ENCODE measurements at regions not wholly inside any gene's neighbourhood (a gene's known extent, or its start where the extent isn't known, plus 50 kb on each side); places are given as distances from the start of the nearest gene placed in this dataset.

GRCh38 chr1:214777364-214777763 lies 174.4 kb downstream of the CENPF start:
- DNase-seq = no peak
- H3K9me3 Mint-ChIP-seq = no peaks in the 10 kb centered on the region
- H3K4me3 Mint-ChIP-seq = no peak overlapping the region
- H3K36me3 Mint-ChIP-seq (ENCODE audit: insufficient read depth) = no peaks in the 10 kb centered on the region
- H3K27me3 Mint-ChIP-seq (ENCODE audit: low read depth) = no peaks in the 10 kb centered on the region
- no peaks in the 10 kb centered on the region for H3K4me1 Mint-ChIP-seq (ENCODE audit: low read depth)
- ATAC-seq = no peak

DNA sequence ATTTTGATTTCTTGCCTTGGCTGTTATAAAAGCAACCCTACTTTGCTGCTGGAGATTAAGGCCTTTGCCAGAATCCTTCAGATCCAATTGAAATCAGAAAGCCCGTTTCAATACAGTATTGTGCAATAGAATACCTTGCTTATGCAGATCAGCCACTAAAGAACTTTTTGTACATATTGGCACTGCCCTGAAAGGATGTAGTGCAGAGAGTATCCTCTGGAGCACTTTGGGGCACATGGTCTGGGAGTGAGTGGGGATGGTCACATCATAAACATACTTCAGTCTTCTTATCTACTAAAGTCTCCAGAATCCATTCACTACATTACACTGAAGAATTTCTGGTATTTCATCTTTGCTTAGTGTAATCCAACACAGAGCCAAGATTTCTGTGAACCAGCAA lies 189.0 kb downstream of the CENPF start:
- H3K27me3 Mint-ChIP-seq (ENCODE audit: low read depth) = no peaks in the 10 kb centered on the region
- H3K4me1 Mint-ChIP-seq (ENCODE audit: low read depth) = no peaks in the 10 kb centered on the region
- DNase-seq (no peak), ATAC-seq (no peak)
- H3K9me3 Mint-ChIP-seq = no peaks in the 10 kb centered on the region
- H3K4me3 Mint-ChIP-seq = no peak overlapping the region
- H3K36me3 Mint-ChIP-seq (ENCODE audit: insufficient read depth) = no peaks in the 10 kb centered on the region

DNA sequence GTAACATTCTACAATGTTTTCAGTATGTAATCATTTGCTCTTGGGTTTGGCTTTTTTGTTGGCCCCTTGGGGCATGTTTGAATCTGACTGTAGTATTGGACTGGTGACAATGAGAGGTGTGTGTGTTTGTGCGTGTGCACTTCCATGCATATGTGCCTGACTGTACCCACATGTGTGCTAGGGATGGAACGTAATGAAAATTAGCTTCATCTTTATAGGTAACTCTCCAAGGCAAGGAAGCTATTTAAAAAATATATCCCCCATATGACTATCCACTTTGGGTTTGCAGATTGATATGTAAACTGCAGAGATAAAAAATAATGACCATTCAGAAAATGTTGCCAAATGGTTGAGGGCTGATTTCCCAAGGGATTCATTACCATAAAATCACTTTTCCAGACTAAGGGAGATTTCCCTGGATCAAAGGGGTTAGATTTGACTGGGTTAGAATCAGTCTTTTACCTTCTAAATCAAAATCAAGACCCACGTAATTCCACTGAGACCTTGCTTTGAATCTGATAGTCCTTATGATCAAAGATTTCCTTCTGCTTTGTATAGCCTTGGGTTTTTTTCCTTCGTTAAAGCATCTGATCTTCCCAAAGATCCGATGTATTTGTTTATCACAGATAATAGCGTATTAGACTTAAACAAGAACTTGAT lies 189.7 kb downstream of the CENPF start:
- DNase-seq (no peak), ATAC-seq (no peak)
- Mint-ChIP-seq H3K9me3 (no peaks in the 10 kb centered on the region), H3K36me3 (ENCODE audit: insufficient read depth) (no peaks in the 10 kb centered on the region), H3K4me3 (no peak overlapping the region), H3K4me1 (ENCODE audit: low read depth) (no peaks in the 10 kb centered on the region), H3K27me3 (ENCODE audit: low read depth) (no peaks in the 10 kb centered on the region)

DNA sequence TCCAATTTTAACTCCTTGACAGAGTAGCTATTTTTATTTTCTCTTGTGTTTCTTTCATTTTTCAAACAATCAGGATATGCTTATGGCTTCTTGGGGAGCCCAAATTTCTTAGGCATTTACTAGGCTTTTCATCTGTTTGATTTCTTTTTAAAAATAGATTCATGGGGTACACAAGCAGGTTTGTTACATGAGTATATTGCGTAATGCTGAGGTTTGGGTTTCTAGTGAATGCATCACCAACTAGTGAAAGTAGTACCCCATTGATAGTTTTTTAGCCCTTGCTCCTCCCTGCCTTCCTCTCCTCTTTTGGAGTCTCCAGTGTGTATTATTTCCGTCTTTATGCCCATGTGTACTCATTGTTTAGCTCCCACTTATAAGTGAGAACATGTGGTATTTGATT lies 190.7 kb downstream of the CENPF start:
- Mint-ChIP-seq H3K4me3 (no peak overlapping the region), H3K36me3 (ENCODE audit: insufficient read depth) (no peaks in the 10 kb centered on the region), H3K27me3 (ENCODE audit: low read depth) (no peaks in the 10 kb centered on the region), H3K4me1 (ENCODE audit: low read depth) (no peaks in the 10 kb centered on the region), H3K9me3 (no peaks in the 10 kb centered on the region)
- ATAC-seq = no peak
- no peak for DNase-seq

- Mint-ChIP-seq H3K9me3 (peaks cover 3% of the 10 kb centered on the region), H3K36me3 (ENCODE audit: insufficient read depth) (no peaks in the 10 kb centered on the region), H3K4me3 (no peak overlapping the region), H3K27me3 (ENCODE audit: low read depth) (peaks cover 2% of the 10 kb centered on the region), H3K4me1 (ENCODE audit: low read depth) (no peaks in the 10 kb centered on the region)
- ATAC-seq = no peak
- DNase-seq = no peak
Measured at GRCh38 chr1:214801191-214801590, 198.2 kb downstream of the CENPF start.

DNA sequence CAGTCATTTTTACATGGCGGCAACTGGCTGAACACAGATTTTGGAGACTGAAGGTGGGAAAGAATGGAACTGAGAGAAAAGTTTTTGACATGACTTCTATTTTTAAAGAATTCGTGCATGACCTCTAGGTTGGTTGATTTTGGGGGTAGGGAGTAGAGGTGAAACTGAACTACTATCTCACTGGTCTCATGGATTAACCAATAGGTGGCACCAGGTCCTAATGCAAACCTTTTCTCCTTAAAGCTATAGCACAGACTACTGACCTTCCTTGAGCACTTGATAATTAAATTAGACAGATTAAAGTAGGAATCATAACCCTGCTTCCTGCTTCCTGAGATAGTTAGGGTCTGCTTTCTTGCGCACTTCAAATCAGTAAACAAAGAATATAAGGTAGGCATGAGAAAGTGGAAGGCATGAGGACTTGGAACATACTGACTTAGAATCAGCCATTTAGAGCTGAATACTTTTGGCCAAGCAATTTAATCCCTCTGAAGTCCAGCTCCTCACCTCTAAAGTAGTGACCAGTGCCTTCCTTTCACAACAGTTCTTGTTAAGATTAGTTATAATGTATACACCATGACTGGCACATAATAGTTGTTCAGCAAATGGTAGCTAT lies 206.0 kb downstream of the CENPF start:
- no peak for DNase-seq
- ATAC-seq = no peak
- no peaks in the 10 kb centered on the region for H3K36me3 Mint-ChIP-seq (ENCODE audit: insufficient read depth)
- no peaks in the 10 kb centered on the region for H3K27me3 Mint-ChIP-seq (ENCODE audit: low read depth)
- peaks cover 17% of the 10 kb centered on the region for H3K9me3 Mint-ChIP-seq
- no peaks in the 10 kb centered on the region for H3K4me1 Mint-ChIP-seq (ENCODE audit: low read depth)
- H3K4me3 Mint-ChIP-seq = no peak overlapping the region

DNA sequence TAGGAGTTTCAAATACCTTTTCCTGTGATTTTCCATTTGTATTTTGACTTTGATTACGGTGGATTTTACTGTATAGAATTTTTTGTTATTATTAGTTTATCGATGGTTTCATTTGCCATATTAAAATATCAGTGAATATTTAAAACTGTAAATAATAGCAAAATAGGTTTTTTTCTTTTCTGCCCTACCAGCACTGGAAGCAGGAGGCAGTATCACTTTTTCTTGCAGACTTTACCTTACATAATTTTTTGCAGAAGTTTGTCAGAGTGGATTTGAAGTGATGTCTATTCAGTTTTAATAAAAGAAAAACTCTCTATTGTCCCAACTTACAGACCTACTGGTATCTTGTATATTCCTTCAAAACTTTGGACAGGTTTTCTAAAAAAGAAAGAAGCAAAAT lies 213.6 kb downstream of the CENPF start:
- DNase-seq = no peak
- Mint-ChIP-seq H3K27me3 (ENCODE audit: low read depth) (no peaks in the 10 kb centered on the region), H3K4me1 (ENCODE audit: low read depth) (no peaks in the 10 kb centered on the region), H3K4me3 (no peak overlapping the region), H3K36me3 (ENCODE audit: insufficient read depth) (no peaks in the 10 kb centered on the region), H3K9me3 (no peaks in the 10 kb centered on the region)
- ATAC-seq = no peak

DNA sequence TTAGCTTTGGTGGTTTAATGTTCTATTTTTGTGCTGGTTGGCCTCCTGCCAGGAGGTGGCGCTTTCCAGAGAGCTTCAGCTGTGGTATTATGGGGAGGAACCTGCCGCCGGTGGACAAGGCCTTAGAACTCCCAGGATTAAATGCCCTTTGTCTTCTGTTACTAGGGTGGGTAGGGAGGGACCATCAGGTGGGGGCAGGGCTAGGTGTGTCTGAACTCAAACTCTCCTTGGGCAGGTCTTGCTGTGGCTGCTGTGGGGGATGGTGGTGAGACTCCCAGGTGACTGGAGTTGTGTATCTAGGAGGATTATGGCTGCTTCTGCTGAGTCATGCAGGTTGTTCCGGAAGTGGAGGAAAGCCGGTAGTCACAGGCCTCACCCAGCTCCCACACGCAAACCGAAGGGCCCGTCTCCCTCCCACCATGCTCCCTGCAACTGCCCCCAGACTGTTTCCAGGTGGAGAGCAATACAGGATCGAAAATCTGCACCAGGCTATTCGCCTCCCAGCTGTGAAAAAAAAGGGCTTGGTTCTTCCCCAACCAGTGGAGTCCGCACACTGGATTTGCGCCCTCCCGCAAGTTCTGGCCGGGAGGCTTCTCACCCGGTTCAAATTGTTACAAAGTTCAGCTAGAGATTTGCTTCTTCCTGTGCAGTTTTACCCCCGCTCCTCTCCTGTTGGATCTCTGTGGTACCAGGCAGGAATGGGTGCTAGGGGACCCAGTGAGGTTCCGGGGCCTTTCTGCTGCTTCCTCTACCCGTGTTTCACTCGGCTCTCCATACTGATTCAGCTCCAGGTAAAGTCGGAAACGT lies 220.5 kb downstream of the CENPF start:
- no peaks in the 10 kb centered on the region for H3K36me3 Mint-ChIP-seq (ENCODE audit: insufficient read depth)
- H3K9me3 Mint-ChIP-seq = peaks cover 10% of the 10 kb centered on the region
- no peak for DNase-seq
- no peaks in the 10 kb centered on the region for H3K27me3 Mint-ChIP-seq (ENCODE audit: low read depth)
- no peak overlapping the region for H3K4me3 Mint-ChIP-seq
- no peaks in the 10 kb centered on the region for H3K4me1 Mint-ChIP-seq (ENCODE audit: low read depth)
- no peak for ATAC-seq

- H3K9me3 Mint-ChIP-seq = peaks cover 12% of the 10 kb centered on the region
Measured at GRCh38 chr1:214824763-214825162, 221.8 kb downstream of the CENPF start.

GRCh38 chr1:214826619-214827018 lies 223.6 kb downstream of the CENPF start:
- DNase-seq = no peak
- Mint-ChIP-seq H3K27me3 (ENCODE audit: low read depth) (no peaks in the 10 kb centered on the region), H3K4me1 (ENCODE audit: low read depth) (no peaks in the 10 kb centered on the region), H3K36me3 (ENCODE audit: insufficient read depth) (no peaks in the 10 kb centered on the region), H3K9me3 (peaks cover 12% of the 10 kb centered on the region), H3K4me3 (no peak overlapping the region)
- no peak for ATAC-seq

More at GRCh38 chr1:214824763-214825162, 221.8 kb downstream of the CENPF start:
- Mint-ChIP-seq H3K4me3 (no peak overlapping the region), H3K27me3 (ENCODE audit: low read depth) (no peaks in the 10 kb centered on the region), H3K4me1 (ENCODE audit: low read depth) (no peaks in the 10 kb centered on the region), H3K36me3 (ENCODE audit: insufficient read depth) (no peaks in the 10 kb centered on the region)
- DNase-seq (no peak), ATAC-seq (no peak)

- ATAC-seq (no peak), DNase-seq (no peak)
- peaks cover 12% of the 10 kb centered on the region for H3K9me3 Mint-ChIP-seq
- H3K36me3 Mint-ChIP-seq (ENCODE audit: insufficient read depth) = no peaks in the 10 kb centered on the region
- no peaks in the 10 kb centered on the region for H3K4me1 Mint-ChIP-seq (ENCODE audit: low read depth)
- H3K4me3 Mint-ChIP-seq = no peak overlapping the region
- H3K27me3 Mint-ChIP-seq (ENCODE audit: low read depth) = peaks cover 3% of the 10 kb centered on the region
Measured at GRCh38 chr1:214827883-214828282, 224.9 kb downstream of the CENPF start.

- Mint-ChIP-seq H3K9me3 (peaks cover 12% of the 10 kb centered on the region), H3K27me3 (ENCODE audit: low read depth) (peaks cover 3% of the 10 kb centered on the region), H3K36me3 (ENCODE audit: insufficient read depth) (no peaks in the 10 kb centered on the region), H3K4me1 (ENCODE audit: low read depth) (no peaks in the 10 kb centered on the region), H3K4me3 (no peak overlapping the region)
- ATAC-seq = no peak
- DNase-seq = no peak
Measured at GRCh38 chr1:214830941-214831340, 227.9 kb downstream of the CENPF start.

DNA sequence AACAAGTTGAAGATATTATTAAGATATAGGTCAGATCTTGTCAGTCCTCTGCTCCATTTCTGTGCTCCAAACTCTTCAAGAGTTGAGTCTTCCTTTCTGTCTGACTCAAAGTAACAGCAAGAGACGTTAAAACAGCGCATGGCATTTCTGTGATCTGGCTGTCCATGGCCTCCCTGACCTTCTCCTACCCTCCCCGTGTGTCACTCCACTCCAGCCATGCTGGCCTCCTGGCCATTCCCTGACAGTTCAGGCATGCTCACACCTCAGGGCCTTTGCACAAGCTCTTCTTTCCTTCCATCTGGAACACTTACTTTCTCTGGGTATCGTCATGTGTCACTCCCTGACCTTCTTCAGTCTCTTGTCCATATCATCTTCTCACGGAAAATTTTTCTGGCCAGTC lies 229.0 kb downstream of the CENPF start:
- Mint-ChIP-seq H3K4me1 (ENCODE audit: low read depth) (no peaks in the 10 kb centered on the region), H3K4me3 (no peak overlapping the region), H3K27me3 (ENCODE audit: low read depth) (peaks cover 3% of the 10 kb centered on the region)

DNA sequence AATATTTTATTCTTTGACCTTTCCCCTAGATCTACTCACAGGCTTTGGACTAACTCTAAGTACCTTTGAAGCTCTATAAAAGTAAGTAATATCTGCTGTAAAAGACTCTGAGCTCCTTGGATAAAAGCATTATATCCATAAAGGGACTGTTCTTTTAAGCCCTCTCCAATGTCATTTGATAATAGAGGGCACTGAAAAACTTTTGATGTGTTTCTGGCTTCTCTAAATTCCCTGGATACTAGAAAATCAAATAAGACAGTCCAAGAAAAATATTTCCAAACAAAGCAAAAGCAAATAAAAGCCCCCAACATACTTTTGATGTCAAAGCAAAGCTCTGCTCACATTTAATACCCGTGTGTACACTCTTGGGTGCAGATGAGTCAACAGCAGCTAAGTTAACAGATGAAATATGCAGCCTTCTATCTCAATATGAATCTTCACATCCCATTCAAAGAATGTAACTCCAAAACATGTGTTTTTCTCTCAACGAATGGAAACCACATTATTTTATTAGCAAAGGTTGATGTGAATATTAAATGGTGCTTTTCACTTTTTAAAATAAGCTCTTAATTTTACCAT lies 230.3 kb downstream of the CENPF start:
- H3K27me3 Mint-ChIP-seq (ENCODE audit: low read depth) = peaks cover 3% of the 10 kb centered on the region
- H3K9me3 Mint-ChIP-seq = peaks cover 4% of the 10 kb centered on the region
- DNase-seq = no peak
- H3K4me3 Mint-ChIP-seq = no peak overlapping the region
- ATAC-seq = no peak
- no peaks in the 10 kb centered on the region for H3K36me3 Mint-ChIP-seq (ENCODE audit: insufficient read depth)
- H3K4me1 Mint-ChIP-seq (ENCODE audit: low read depth) = no peaks in the 10 kb centered on the region

More for the DNA sequence above, 229.0 kb downstream of the CENPF start:
- H3K9me3 Mint-ChIP-seq = peaks cover 12% of the 10 kb centered on the region
- DNase-seq = no peak
- ATAC-seq = no peak
- H3K36me3 Mint-ChIP-seq (ENCODE audit: insufficient read depth) = no peaks in the 10 kb centered on the region
